CD14-positive monocyte (primary cell): ENCODE measurements at regions not wholly inside any gene's neighbourhood (a gene's known extent, or its start where the extent isn't known, plus 50 kb on each side); places are given as distances from the start of the nearest gene placed in this dataset.

Experiments used
- DNase-seq, 3 donors: peaks; one replicate each; pipeline ENCODE4 v3.0.0-alpha.2; 2011 to 2022
- H2AFZ ChIP-seq: 2 replicates; pipeline ENCODE4 v1.6.0; 2012; ENCODE audit warnings: mild to moderate bottlenecking, low read depth, low read length, inconsistent platforms; ENCODE audit not compliant: insufficient read depth, poor library complexity, severe bottlenecking
- H3K27ac ChIP-seq, 2 donors: 1 replicate in 1 of 2; 2 replicates in 1 of 2; pipeline ENCODE4 v1.5.1; 2012 to 2013; ENCODE audit warnings: low read length in 2 of 2, control low read depth in 1 of 2, inconsistent platforms in 1 of 2, low read depth in 1 of 2, mild to moderate bottlenecking in 1 of 2
- H3K27me3 ChIP-seq, 2 donors: one replicate each; pipeline versions ENCODE4 v1.6.0 to v1.6.1; 2011 to 2013; ENCODE audit warnings: low read length in 2 of 2; ENCODE audit not compliant: control insufficient read depth in 2 of 2, insufficient read depth in 2 of 2
- H3K36me3 ChIP-seq, 2 donors: replicated peaks in 1 of 2; 1 replicate in 1 of 2; 2 replicates in 1 of 2; pipeline versions ENCODE4 v1.5.1 to v1.6.1; 2012 to 2013; ENCODE audit warnings: low read length in 2 of 2, control low read depth in 1 of 2, inconsistent platforms in 1 of 2, mild to moderate bottlenecking in 1 of 2; ENCODE audit not compliant: insufficient read depth in 2 of 2, control insufficient read depth in 1 of 2
- H3K4me1 ChIP-seq, 2 donors: 1 replicate in 1 of 2; 2 replicates in 1 of 2; pipeline versions ENCODE4 v1.5.1 to v1.6.1; 2012 to 2013; ENCODE audit warnings: low read length in 2 of 2, control low read depth in 1 of 2, inconsistent platforms in 1 of 2, mild to moderate bottlenecking in 1 of 2, moderate library complexity in 1 of 2; ENCODE audit not compliant: insufficient read depth in 2 of 2, control insufficient read depth in 1 of 2
- H3K4me2 ChIP-seq: replicated peaks from 2 replicates; pipeline ENCODE3; 2012; ENCODE audit warnings: low read length, moderate library complexity, mild to moderate bottlenecking; ENCODE audit not compliant: poor library complexity, severe bottlenecking; ENCODE audit errors: extremely low read depth
- H3K4me3 ChIP-seq, 3 experiments: fragments of 200-600 bp in 1 of 3; sonication (generic) in 1 of 3; replicated peaks in 1 of 3; 1 replicate in 2 of 3; 2 replicates in 1 of 3; pipeline ENCODE4 v1.5.1; 2011 to 2013; ENCODE audit warnings: low read length in 3 of 3, mild to moderate bottlenecking in 3 of 3, control low read depth in 2 of 3, low read depth in 2 of 3, inconsistent platforms in 1 of 3, moderate library complexity in 1 of 3
- H3K79me2 ChIP-seq: 2 replicates; pipeline ENCODE4 v1.6.0; 2012; ENCODE audit warnings: mild to moderate bottlenecking, control low read depth, inconsistent platforms, low read length, moderate library complexity; ENCODE audit not compliant: insufficient read depth
- H3K9ac ChIP-seq: 2 replicates; pipeline ENCODE4 v1.6.0; 2017; ENCODE audit warnings: low read length, mild to moderate bottlenecking; ENCODE audit not compliant: insufficient read depth, poor library complexity, severe bottlenecking
- H3K9me3 ChIP-seq, 2 donors: replicated peaks in 1 of 2; 1 replicate in 1 of 2; 2 replicates in 1 of 2; pipeline versions ENCODE4 v1.5.1 to v1.6.1; 2012 to 2013; ENCODE audit warnings: low read length in 2 of 2, control low read depth in 1 of 2; ENCODE audit not compliant: control insufficient read depth in 1 of 2, insufficient read depth in 1 of 2
- H4K20me1 ChIP-seq: 2 replicates; pipeline ENCODE4 v1.6.0; 2012; ENCODE audit warnings: mild to moderate bottlenecking, low read length, control low read depth, moderate library complexity; ENCODE audit not compliant: insufficient read depth
- H3K27ac Mint-ChIP-seq, 7 donors: one replicate each; pipeline ENCODE4 v1.8.0; 2020; ENCODE audit warnings: mild to moderate bottlenecking in 7 of 7, mixed read lengths in 7 of 7, moderate library complexity in 6 of 7, inconsistent platforms in 2 of 7
- H3K27me3 Mint-ChIP-seq, 3 donors: one replicate each; pipeline ENCODE4 v1.8.0; 2021 to 2022; ENCODE audit warnings: low read depth in 3 of 3, mild to moderate bottlenecking in 3 of 3, mixed read lengths in 3 of 3, moderate library complexity in 3 of 3, inconsistent platforms in 1 of 3
- H3K36me3 Mint-ChIP-seq, 2 donors: one replicate each; pipeline ENCODE4 v1.8.0; 2020; ENCODE audit warnings: mixed read lengths in 2 of 2, inconsistent platforms in 1 of 2, mild to moderate bottlenecking in 1 of 2
- H3K4me1 Mint-ChIP-seq: one replicate; pipeline ENCODE4 v1.8.0; 2020; ENCODE audit warnings: mild to moderate bottlenecking, mixed read lengths
- H3K4me3 Mint-ChIP-seq, 2 donors: one replicate each; pipeline ENCODE4 v1.8.0; 2020; ENCODE audit warnings: mild to moderate bottlenecking in 2 of 2, mixed read lengths in 2 of 2, moderate library complexity in 1 of 2
- H3K9me3 Mint-ChIP-seq, 7 donors: one replicate each; pipeline ENCODE4 v1.8.0; 2020 to 2022; ENCODE audit warnings: mixed read lengths in 7 of 7, mild to moderate bottlenecking in 6 of 7, moderate library complexity in 6 of 7, inconsistent platforms in 2 of 7
- CTCF ChIP-seq: fragments of 200-600 bp; IDR thresholded peaks from one replicate; pipeline ENCODE4 v1.8.0; 2022; ENCODE audit warnings: antibody characterized with exemption, mild to moderate bottlenecking
- WGBS: methylation state at CpG from one replicate; pipeline ENCODE4 v1.1.5; 2013; ENCODE audit warnings: missing lambda C conversion rate; ENCODE audit not compliant: insufficient coverage; 5-methylcytosine and 5-hydroxymethylcytosine counted together
- intact Hi-C, 2 donors: fragments of 100-400 bp; cut with micrococcal nuclease; formaldehyde crosslinking; loops; one replicate each; pipeline versions ENCODE4 v1.15.0 to v1.15.1; 2023

- Histone ChIP-seq H3K4me3 (no peak overlapping the region), H3K27me3 (no peaks in the 10 kb centered on the region), H3K36me3 (no peaks in the 10 kb centered on the region), H3K9me3 (no peaks in the 10 kb centered on the region), H4K20me1 (no peaks in the 10 kb centered on the region), H3K4me2 (no peak overlapping the region), H3K79me2 (no peaks in the 10 kb centered on the region), H2AFZ (no peak overlapping the region), H3K27ac (no peak overlapping the region), H3K4me1 (no peaks in the 10 kb centered on the region), H3K9ac (no peak overlapping the region)
- no peak for DNase-seq
- no peak for TF ChIP-seq CTCF
- WGBS: no CpG with 5 or more reads among the region's 2 CpGs
- Mint-ChIP-seq H3K27ac (no peak overlapping the region), H3K27me3 (peaks cover 0 to 2% (median 0%) of the 10 kb centered on the region in 3 donors), H3K36me3 (no peaks in the 10 kb centered on the region), H3K4me3 (no peak overlapping the region), H3K9me3 (peaks cover 0 to 3% (median 0%) of the 10 kb centered on the region in 7 donors), H3K4me1 (no peaks in the 10 kb centered on the region)
- intact Hi-C loops: no loop called here
These were observed 74.7 kb upstream of the RGL1 start for GRCh38 chr1:183730107-183730724.

- Histone ChIP-seq H2AFZ (no peak overlapping the region), H3K4me1 (no peaks in the 10 kb centered on the region), H3K9ac (no peak overlapping the region), H3K79me2 (no peaks in the 10 kb centered on the region), H3K9me3 (no peaks in the 10 kb centered on the region), H3K4me2 (no peak overlapping the region), H3K27me3 (no peaks in the 10 kb centered on the region), H3K36me3 (no peaks in the 10 kb centered on the region), H4K20me1 (no peaks in the 10 kb centered on the region), H3K4me3 (no peak overlapping the region), H3K27ac (no peak overlapping the region)
- no peak for DNase-seq
- no peak for TF ChIP-seq CTCF
- intact Hi-C loops: no loop called here
- H3K27me3 Mint-ChIP-seq: peaks cover 0 to 2% (median 2%) of the 10 kb centered on the region in 3 donors
- no peaks in the 10 kb centered on the region for H3K4me1 Mint-ChIP-seq
- WGBS: no CpG with 5 or more reads among the region's 1 CpG
- peaks cover 0 to 3% (median 0%) of the 10 kb centered on the region in 7 donors for H3K9me3 Mint-ChIP-seq
- no peak overlapping the region for H3K27ac Mint-ChIP-seq
- no peaks in the 10 kb centered on the region for H3K36me3 Mint-ChIP-seq
- H3K4me3 Mint-ChIP-seq: no peak overlapping the region
These were observed 73.7 kb upstream of the APOBEC4 start for GRCh38 chr1:183726825-183727224.
